Liver (tissue), 8 donors: ENCODE measurements at regions not wholly inside any gene's neighbourhood (a gene's known extent, or its start where the extent isn't known, plus 50 kb on each side); places are given as distances from the start of the nearest gene placed in this dataset.

Experiments
- DNase-seq: peaks from one replicate; pipeline ENCODE4 v3.0.0-alpha.2; 2017; ENCODE audit warnings: low spot score
- H3K27ac ChIP-seq, 2 donors: one replicate each; pipeline ENCODE4 v1.7.0; 2013; ENCODE audit warnings: inconsistent platforms in 2 of 2, low read length in 2 of 2, control low read depth in 1 of 2, low read depth in 1 of 2, mild to moderate bottlenecking in 1 of 2
- H3K27me3 ChIP-seq, 4 donors: one replicate each; pipeline versions ENCODE4 v1.6.1 to v1.7.0; 2013; ENCODE audit warnings: low read length in 3 of 4, inconsistent platforms in 1 of 4, mild to moderate bottlenecking in 1 of 4, moderate library complexity in 1 of 4; ENCODE audit not compliant: control insufficient read depth in 4 of 4, insufficient read depth in 4 of 4
- H3K36me3 ChIP-seq, 4 donors: one replicate each; pipeline versions ENCODE4 v1.6.1 to v1.7.0; 2013; ENCODE audit warnings: low read length in 3 of 4, mild to moderate bottlenecking in 3 of 4, low read depth in 1 of 4, moderate library complexity in 1 of 4; ENCODE audit not compliant: control insufficient read depth in 4 of 4, insufficient read depth in 3 of 4
- H3K4me1 ChIP-seq, 4 donors: one replicate each; pipeline versions ENCODE4 v1.6.1 to v1.7.0; 2013; ENCODE audit warnings: low read length in 3 of 4, mild to moderate bottlenecking in 3 of 4, moderate library complexity in 1 of 4; ENCODE audit not compliant: control insufficient read depth in 4 of 4, insufficient read depth in 4 of 4
- H3K4me3 ChIP-seq, 3 donors: one replicate each; pipeline versions ENCODE4 v1.6.1 to v1.7.0; 2013; ENCODE audit warnings: low read length in 3 of 3, control low read depth in 1 of 3, low read depth in 1 of 3, mild to moderate bottlenecking in 1 of 3
- H3K9ac ChIP-seq, 2 donors: one replicate each; pipeline ENCODE4 v1.7.0; 2013; ENCODE audit warnings: low read length in 2 of 2, mild to moderate bottlenecking in 2 of 2, moderate library complexity in 2 of 2, control low read depth in 1 of 2, low read depth in 1 of 2
- H3K9me3 ChIP-seq, 4 donors: one replicate each; pipeline versions ENCODE4 v1.6.1 to v1.7.0; 2013; ENCODE audit warnings: low read length in 3 of 4; ENCODE audit not compliant: control insufficient read depth in 4 of 4
- ATF3 ChIP-seq: IDR thresholded peaks from 2 replicates; pipeline ENCODE4 v1.6.1; 2016; ENCODE audit warnings: antibody characterized with exemption
- CTCF ChIP-seq: fragments of 150-350 bp; IDR thresholded peaks from 2 replicates; pipeline ENCODE4 v1.5.1; 2017; ENCODE audit warnings: improper control_type of control experiment, low read depth, low read length; ENCODE audit not compliant: missing input control
- EGR1 ChIP-seq, 2 donors: IDR thresholded peaks; 2 replicates each; pipeline ENCODE4 v1.6.1; 2016 to 2018; ENCODE audit warnings: antibody characterized with exemption in 2 of 2, low read depth in 2 of 2
- FOXA1 ChIP-seq: IDR thresholded peaks from 2 replicates; pipeline ENCODE4 v1.6.1; 2016; ENCODE audit warnings: antibody characterized with exemption
- FOXA2 ChIP-seq: IDR thresholded peaks from 2 replicates; pipeline ENCODE4 v1.6.1; 2016; ENCODE audit warnings: antibody characterized with exemption
- GABPA ChIP-seq, 2 donors: IDR thresholded peaks in 1 of 2; conservative IDR thresholded peaks in 1 of 2; 2 replicates each; pipeline ENCODE4 v1.6.1; 2016; ENCODE audit warnings: antibody characterized with exemption in 2 of 2, mild to moderate bottlenecking in 1 of 2, moderate library complexity in 1 of 2
- HNF4A ChIP-seq, 2 donors: conservative IDR thresholded peaks; 2 replicates each; pipeline ENCODE4 v1.6.1; 2016; ENCODE audit warnings: antibody characterized with exemption in 2 of 2, mild to moderate bottlenecking in 2 of 2
- HNF4G ChIP-seq: IDR thresholded peaks from 2 replicates; pipeline ENCODE4 v1.6.1; 2016; ENCODE audit warnings: antibody characterized with exemption
- JUND ChIP-seq, 2 donors: IDR thresholded peaks; 2 replicates each; pipeline ENCODE4 v1.6.1; 2016; ENCODE audit warnings: antibody characterized with exemption in 2 of 2
- NR2F2 ChIP-seq: IDR thresholded peaks from 2 replicates; pipeline ENCODE4 v1.6.1; 2016; ENCODE audit warnings: antibody characterized with exemption
- RAD21 ChIP-seq, 2 donors: IDR thresholded peaks; 2 replicates each; pipeline ENCODE4 v1.6.1; 2016; ENCODE audit warnings: antibody characterized with exemption in 2 of 2, mild to moderate bottlenecking in 2 of 2
- REST ChIP-seq: IDR thresholded peaks from 2 replicates; pipeline ENCODE4 v1.6.1; 2016; ENCODE audit warnings: antibody characterized with exemption, mild to moderate bottlenecking
- RXRA ChIP-seq, 2 donors: IDR thresholded peaks; 2 replicates each; pipeline ENCODE4 v1.6.1; 2017 to 2018; ENCODE audit warnings: antibody characterized with exemption in 2 of 2, mild to moderate bottlenecking in 1 of 2
- SP1 ChIP-seq: IDR thresholded peaks from 2 replicates; pipeline ENCODE4 v1.6.1; 2018; ENCODE audit warnings: antibody characterized with exemption, mild to moderate bottlenecking
- TAF1 ChIP-seq: conservative IDR thresholded peaks from 2 replicates; pipeline ENCODE4 v1.6.1; 2016; ENCODE audit warnings: antibody characterized with exemption, mild to moderate bottlenecking
- YY1 ChIP-seq: IDR thresholded peaks from 2 replicates; pipeline ENCODE4 v1.6.1; 2016; ENCODE audit warnings: antibody characterized with exemption, mild to moderate bottlenecking
- ZBTB33 ChIP-seq: IDR thresholded peaks from 2 replicates; pipeline ENCODE4 v1.6.1; 2016; ENCODE audit warnings: antibody characterized with exemption
- WGBS: extraction: QIAGEN DNeasy Blood & Tissue Kit; methylation state at CpG from one replicate; pipeline ENCODE4 v1.1.7; 2013; 5-methylcytosine and 5-hydroxymethylcytosine counted together
- donor health status: healthy.
- donor health status: healthy.
- donor health status: healthy.
- donor health status: healthy.
- donor health status: healthy.

GRCh38 chr4:1472148-1472797, 66.0 kb upstream of the NKX1-1 start:
- 16% methylated on average over 58 of the region's 58 CpGs for WGBS
- Histone ChIP-seq H3K9me3 (peaks cover 0 to 2% (median 0%) of the 10 kb centered on the region in 4 donors), H3K27me3 (peaks cover 0 to 6% (median 3%) of the 10 kb centered on the region in 4 donors), H3K9ac (no peak overlapping the region), H3K4me3 (no peak overlapping the region), H3K4me1 (no peaks in the 10 kb centered on the region), H3K27ac (no peak overlapping the region), H3K36me3 (no peaks in the 10 kb centered on the region)
- no peak for DNase-seq
- no peak for TF ChIP-seq RXRA (IDR thresholded peaks at IDR 0.05)
- no peak for TF ChIP-seq ATF3
- TF ChIP-seq HNF4A (conservative IDR thresholded peaks at IDR 0.05) = no peak
- no peak for TF ChIP-seq SP1
- TF ChIP-seq ZBTB33 = no peak
- TF ChIP-seq FOXA1 = no peak
- TF ChIP-seq FOXA2 = no peak
- TF ChIP-seq CTCF = no peak
- TF ChIP-seq GABPA (IDR thresholded peaks at IDR 0.05 in 1 of 2, conservative IDR thresholded peaks at IDR 0.05 in 1 of 2) = no peak
- TF ChIP-seq YY1 = no peak
- TF ChIP-seq NR2F2 = no peak
- no peak for TF ChIP-seq RAD21 (IDR thresholded peaks at IDR 0.05)
- no peak for TF ChIP-seq EGR1 (IDR thresholded peaks at IDR 0.05; ENCODE audit: low read depth in 2 of 2)

- Histone ChIP-seq H3K4me3 (no peak overlapping the region), H3K27ac (no peak overlapping the region), H3K27me3 (peaks cover 0 to 6% (median 3%) of the 10 kb centered on the region in 4 donors), H3K9ac (no peak overlapping the region), H3K4me1 (no peaks in the 10 kb centered on the region), H3K36me3 (no peaks in the 10 kb centered on the region), H3K9me3 (peaks cover 0 to 2% (median 0%) of the 10 kb centered on the region in 4 donors)
- DNase-seq = no peak
- 20% methylated on average over 55 of the region's 55 CpGs for WGBS
- TF ChIP-seq HNF4A (conservative IDR thresholded peaks at IDR 0.05) (no peak), TAF1 (no peak), NR2F2 (no peak), EGR1 (IDR thresholded peaks at IDR 0.05; ENCODE audit: low read depth in 2 of 2) (no peak), FOXA1 (no peak), RXRA (IDR thresholded peaks at IDR 0.05) (no peak), HNF4G (no peak), JUND (IDR thresholded peaks at IDR 0.05) (no peak), ZBTB33 (no peak), FOXA2 (no peak), SP1 (no peak), REST (no peak), GABPA (IDR thresholded peaks at IDR 0.05 in 1 of 2, conservative IDR thresholded peaks at IDR 0.05 in 1 of 2) (no peak)
Measured at GRCh38 chr4:1471443-1472147, 65.4 kb upstream of the NKX1-1 start.
